Left cardiac atrium (tissue), 4 donors: ENCODE measurements at regions not wholly inside any gene's neighbourhood (a gene's known extent, or its start where the extent isn't known, plus 50 kb on each side); places are given as distances from the start of the nearest gene placed in this dataset.
A peak's percentile ranks its signal among the peaks of the same experiment; 100 is the strongest.

ENCODE experiments used
- ATAC-seq, 2 donors: fragments of 200-7000 bp; cut with Tn5 transposase; one replicate each; pipeline ENCODE4 v1.9.1; 2020; ENCODE audit warnings: mild to moderate bottlenecking in 2 of 2, moderate library complexity in 2 of 2
- DNase-seq: peaks from one replicate; pipeline ENCODE4 v3.0.0-alpha.2; 2020
- intact Hi-C, 2 donors: fragments of 100-400 bp; cut with DNase I; formaldehyde crosslinking; loops; one replicate each; pipeline versions ENCODE4 v1.14.1 to v1.15.1; 2022 to 2023
- donor health status: DM: no; HTN: yes; CAD: no.
- donor health status: DM: no; HTN: yes; CAD: no; lungs with severe emphysema.
- donor health status: DM: yes; HTN: yes; CAD: no.
- donor health status: Dilated cardiomyopathy.

DNA sequence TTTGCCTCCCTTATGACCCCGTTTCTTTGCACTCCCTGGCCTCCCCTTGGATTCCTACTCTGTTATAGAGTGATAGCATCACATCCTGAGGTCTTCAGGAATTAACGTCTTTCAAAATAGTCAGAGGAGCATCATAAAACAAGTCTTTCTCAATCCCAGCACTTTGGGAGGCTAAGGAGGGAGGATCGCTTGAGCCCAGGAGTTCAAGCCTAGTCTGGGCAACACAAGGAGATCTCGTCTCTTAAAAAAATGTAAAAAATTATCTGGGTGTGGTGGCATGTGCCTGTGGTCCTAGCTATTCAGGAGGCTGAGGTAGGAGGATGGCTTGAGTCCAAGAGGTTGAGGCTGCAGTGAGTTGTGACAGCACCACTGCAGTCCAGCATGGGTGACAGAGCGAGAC is 68.7 kb upstream of the AMPD3 start:
- DNase-seq (no peak), ATAC-seq (no peak)
- intact Hi-C loops = no loop called here

DNA sequence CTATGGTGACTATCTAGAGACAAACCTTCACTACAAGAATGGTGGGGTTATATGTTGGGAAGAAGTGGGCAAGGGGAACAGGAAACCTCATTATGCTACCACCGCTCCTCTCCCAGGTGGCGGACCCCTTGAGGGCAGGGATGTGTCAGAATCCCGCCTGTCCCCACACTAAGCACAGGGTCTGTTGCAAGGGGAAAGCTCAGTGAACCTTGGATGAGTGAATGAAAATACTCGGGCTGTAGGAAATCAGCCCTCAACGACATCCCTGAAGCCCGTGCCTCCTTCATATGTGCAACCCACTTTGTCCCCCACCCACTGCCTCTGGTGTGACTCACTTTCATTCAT is 68.2 kb upstream of the AMPD3 start:
- ATAC-seq = no peak
- intact Hi-C loops = no loop called here
- DNase-seq = no peak

DNA sequence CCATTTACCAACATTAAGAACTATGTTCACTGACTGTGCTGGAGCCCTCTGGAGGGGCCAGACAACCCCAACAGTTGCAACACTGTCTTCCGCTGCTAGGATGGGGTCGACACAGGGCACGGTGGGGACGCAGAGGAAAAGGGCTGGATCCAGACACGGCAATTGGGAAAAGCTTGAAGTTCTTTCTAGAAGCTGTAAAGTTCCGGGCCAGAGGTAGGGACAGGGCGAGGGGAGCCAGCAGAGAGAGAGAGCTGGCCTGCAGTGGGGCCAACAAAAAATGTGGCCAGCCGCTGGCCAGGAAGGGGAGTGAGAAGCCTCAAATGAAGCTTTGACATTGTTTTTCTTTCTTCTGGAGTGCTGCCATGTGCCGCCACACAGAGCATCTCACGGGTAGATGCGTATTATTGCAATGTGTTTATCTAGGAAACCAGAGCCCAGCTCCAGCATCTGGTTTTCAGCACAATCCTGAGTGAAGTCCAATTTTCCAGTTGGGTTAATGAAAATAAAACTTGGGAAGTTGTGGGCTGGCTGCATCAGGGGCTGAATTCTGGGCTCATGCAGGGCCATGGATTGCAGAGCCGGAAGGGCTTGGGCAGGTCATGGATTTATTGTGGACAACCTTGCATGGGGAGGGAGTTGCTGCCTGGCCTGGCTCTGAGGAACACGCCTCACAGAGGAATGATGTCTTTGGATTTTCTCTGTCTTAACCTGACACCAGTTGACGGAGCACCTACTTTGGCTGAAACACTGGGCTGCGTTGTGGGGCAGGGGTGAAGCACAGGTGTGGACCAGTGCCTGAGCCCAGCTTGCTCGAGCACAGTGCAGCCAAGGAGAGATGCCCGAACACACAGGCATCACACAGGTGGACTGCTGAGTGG is 67.6 kb upstream of the AMPD3 start:
- DNase-seq (peak; percentile 58), ATAC-seq (peak; percentile 58 to 73)
- intact Hi-C loops = no loop called here

DNA sequence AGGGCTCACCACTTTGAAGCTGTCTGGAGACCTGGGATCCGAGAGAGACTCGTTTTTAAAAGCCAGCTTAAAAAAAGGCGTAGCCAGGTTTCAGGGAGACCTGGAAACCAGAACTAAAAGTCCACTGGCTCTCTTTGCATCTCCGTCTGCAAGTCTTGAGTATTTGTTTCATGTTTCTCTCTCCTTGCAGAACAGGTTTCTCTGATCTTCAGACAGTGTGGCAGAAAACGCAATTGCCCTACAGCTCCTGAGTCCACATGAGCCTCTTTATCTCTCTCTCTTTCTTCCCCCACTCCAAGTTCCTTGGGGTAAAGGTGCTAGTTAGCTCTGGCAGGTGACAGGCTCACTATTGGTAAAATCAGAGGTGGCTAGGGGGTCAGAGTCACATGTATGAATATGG is 67.0 kb upstream of the AMPD3 start:
- intact Hi-C loops = no loop called here
- DNase-seq = no peak
- no peak for ATAC-seq

DNA sequence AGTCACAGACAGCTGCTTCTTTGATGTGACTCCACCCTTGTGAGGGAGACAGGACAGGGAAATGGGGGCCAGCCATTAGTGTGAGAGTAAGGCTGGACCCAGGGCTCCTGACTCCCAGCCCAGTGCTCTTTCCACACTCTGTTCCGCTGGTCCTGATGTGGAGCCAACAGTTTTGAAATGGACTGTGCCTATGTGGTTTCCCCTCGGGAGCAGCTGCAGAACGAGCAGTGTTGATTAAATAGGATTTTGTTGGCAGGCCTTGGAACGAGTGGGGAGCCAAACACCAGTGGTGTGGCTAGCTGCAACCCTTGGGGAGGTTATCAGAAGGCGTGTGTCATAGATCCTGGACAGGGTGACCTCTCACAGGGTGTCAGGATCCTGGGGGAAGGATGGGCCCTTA is 66.5 kb upstream of the AMPD3 start:
- ATAC-seq (peak; percentile 33 to 39), DNase-seq (peak; percentile 39)

DNA sequence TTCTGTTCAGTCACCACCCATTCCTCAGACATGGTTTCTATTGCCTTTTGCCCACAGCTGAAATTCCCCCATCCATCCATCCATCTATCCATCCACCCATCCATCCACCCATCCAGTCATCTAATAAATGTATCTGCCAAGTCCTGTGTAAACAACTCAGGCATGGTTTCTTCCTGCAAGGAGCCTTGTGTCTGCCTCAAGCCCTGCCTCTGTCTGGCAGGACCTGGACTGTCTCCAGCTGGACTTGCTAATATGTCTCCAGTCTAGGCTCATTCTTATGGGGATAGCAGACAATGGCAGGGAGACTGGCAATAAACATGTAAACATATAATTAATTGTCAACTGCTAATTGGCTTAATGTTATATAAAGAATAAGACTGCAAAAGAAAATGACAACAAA is 64.7 kb upstream of the AMPD3 start:
- no peak for ATAC-seq
- intact Hi-C loops = no loop called here
- DNase-seq = no peak

More for the DNA sequence above, 66.5 kb upstream of the AMPD3 start:
- intact Hi-C loops = no loop called here

DNA sequence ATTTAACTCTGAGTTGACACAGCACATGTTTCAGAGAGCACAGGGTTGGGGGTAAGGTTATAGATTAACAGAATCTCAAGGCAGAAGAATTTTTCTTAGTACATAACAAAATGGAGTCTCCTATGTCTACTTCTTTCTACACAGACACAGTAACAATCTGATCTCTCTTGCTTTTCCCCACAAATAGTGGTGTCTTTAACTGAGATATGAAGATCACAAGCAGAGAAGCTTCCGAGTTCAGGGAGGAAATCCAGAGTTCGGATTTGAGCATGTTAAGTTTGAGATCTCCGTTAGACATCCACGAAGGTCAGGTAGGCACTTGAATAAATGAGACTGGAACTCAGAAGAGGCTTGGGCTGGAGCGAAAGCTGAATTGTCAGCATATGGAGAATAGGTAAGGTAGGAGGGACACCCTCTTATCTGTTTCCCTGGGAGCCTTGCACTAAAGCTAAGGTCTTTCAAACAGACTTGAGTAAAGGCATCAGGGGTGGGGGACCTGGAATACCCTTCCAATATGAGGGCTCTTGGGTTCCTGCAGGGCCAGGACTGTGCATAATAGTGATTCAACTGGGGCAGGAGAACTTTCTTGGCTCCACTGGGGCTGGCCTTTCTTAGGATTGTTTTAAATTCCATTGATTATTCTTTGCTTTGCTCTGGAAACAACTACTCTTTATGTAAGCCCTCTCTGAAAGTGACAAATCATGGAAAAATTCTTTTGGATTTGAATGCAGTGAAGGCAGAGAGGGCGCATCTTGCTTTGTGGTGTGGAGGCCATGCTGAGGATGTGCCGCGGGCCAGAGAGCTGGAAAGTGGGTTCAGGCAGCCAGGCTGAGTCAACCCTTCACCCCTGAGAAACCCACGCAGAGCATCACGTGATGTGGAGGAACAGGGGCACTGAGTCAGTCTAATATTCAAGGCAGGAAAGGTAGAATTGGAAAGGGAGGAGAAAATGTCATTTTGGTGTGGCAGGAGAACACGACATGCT is 62.7 kb upstream of the AMPD3 start:
- DNase-seq (no peak), ATAC-seq (no peak)
- intact Hi-C loops = no loop called here

DNA sequence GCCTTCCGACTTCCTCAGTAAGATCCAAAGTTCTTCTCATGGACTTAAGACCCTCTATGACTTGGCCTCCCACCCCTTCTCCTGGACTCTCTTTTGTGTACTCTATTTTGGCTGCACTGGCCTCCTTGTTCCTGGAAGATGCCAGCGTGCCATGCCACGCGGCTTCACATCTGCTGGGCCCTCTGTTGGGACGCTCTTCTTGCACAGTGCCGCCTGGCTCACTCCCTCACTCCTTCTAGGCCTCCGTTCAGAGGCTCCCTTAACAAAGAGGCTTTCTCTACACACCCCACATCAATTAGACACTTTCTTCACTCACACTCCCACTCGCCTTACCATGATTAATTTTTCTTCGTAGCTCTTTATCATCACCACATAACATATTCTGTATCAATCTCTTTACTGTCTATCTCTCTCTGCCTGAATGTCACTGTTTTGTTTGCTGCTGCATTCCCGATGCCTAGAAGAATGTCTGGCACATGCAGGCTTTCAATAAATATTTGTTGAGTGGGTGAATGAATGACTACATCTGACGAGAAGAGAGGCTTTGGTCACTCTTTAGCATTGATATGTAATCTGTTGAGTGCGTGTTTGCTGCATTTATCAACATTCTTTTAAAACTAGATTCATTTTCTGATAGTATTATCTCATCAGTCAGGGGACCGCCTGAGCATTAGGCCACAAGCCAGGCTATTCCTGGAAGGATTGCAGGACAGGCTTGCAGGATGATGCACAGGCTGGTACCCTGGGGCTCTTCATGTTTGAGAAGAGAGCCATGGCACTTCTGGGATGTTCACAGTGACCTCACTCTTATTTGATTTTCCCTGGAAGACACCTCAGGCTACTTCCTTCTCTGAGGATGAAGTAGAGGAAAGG is 60.6 kb upstream of the AMPD3 start:
- ATAC-seq = no peak
- intact Hi-C loops = no loop called here
- DNase-seq = no peak

DNA sequence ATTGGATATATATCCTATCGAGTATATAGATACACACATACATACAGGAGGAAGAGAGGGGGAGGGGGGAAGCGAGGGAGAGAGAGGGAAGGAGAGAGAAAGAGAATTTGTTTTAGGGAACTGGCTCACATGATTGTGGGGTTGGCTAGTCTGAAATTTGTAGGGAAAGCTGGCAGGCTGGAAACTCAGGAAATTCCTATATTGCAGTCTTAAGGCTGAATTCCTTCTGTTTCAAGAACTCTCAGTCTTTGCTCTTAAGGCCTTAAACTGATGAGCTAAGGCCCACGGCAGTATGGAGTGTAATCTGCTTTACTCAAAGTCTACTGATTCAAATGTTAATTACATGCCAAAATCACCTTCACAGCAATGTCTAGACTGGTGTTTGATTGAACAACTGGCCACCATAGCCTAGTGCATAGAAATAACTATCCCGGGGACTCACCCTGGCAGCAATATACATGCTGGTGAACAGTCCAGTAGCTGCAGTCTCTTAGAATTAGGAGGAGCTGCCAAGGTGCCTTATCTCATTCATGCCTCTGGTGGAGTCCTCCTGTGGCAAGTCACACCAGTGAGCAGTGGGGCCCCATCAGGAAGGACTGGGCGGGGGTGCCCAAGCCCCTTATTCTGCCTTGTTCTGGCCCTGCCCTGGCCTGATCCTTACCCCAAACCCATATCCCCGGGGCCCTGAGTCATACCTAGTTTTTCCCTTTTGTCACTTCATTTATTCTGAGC is 59.7 kb upstream of the AMPD3 start:
- intact Hi-C loops = no loop called here
- DNase-seq (no peak), ATAC-seq (peak; percentile 44 to 63)

DNA sequence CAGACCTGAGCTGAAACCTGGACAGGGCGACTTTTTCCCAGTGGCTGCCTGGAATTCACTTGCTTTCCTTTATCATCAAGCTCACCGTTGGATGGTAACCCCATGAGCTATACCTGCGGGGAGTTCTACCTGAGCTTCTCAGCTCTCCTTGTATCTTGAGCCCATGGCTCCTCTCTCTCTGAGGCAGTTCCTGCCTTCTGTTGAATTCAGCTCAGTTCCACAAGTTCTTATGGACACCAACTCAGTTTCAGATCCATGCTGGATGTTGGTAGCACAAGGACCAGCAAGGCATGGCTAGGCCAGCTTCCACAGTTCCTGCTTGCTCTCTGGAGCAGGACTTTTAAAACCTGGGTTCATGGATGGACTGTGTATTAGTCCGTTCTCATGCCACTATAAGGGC is 58.3 kb upstream of the AMPD3 start:
- intact Hi-C loops = no loop called here
- ATAC-seq (no peak), DNase-seq (no peak)

DNA sequence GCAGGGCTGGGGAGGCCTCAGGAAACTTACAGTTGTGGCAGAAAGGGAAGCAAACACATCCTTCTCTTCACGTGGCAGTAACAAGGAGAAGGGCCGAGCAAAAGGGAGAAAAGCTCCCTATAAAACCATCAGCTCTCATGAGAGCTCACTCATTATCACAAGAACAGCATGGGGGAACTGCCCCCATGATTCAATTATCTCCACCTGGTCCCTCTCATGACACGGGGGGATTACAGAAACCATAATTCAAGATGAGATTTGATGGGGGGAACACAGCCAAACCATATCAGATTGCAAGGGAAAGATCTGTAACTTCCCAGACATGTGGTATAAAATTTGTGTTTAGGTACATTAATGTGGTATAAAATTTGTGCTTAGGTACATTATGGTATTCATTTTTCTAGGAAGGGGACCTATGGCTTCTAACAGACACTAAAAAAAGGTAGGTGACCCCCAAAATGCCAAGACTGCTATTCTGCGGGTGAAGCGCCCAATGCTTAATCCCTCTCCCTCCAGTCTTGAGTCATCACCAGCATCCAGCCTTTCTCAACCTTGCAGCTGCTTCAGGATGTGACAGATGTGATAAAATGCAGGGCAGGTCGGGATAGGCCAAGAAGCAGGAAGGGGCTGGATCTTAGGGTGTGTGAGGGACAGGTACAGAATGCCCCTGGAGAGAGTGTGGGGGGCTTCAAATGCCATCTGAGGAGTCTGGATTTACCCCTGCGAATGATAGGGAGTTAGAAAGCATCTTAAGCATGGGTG is 57.7 kb upstream of the AMPD3 start:
- DNase-seq = no peak
- intact Hi-C loops = no loop called here
- ATAC-seq = no peak

DNA sequence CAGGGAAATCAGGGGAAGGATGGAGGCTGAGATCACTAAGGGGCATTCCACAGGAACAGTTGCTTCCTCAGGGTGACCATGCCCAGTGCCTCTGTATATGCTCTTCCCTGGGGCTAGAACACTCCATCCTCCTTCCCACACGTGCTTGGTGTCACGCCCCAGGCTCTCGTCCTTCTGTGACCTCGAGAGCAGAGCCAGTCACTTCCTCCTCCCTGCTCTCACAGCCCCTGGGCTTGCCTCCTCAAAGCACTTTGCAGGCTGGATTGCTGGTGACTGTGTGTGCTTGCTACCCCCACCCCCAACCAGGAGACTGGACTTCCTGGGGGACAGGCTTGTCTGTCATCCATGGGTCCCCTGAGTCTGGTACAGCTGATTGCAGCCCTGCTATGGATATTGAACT is 56.5 kb upstream of the AMPD3 start:
- DNase-seq = no peak
- ATAC-seq = peak; percentile 54 to 71
- intact Hi-C loops = no loop called here

DNA sequence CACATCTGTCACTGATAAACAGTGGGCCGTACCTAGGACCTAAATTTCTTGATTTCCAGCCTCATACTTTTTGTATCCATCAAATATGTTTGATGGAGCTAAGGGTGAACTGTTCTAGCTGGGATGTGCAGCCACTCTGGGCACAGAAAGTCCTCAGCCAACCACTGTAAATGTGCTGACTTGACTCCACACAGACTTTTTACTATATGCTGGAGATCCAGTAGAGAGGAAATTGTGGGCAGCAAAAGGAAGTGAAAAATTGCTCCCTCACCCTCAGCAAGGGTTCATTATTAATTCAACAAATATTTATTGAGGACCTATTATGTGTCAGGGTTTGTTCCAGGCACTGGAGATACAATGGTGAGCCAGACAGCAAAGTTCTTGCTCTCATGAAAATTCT is 54.2 kb upstream of the AMPD3 start:
- intact Hi-C loops = loop anchor here in 1 of 2 donors (10.0 kb wide), 1 partner anchor 254 kb away; no protein-coding TSS in a partner anchor
- ATAC-seq = peak in 1 of 2 donors; percentile 46
- no peak for DNase-seq

DNA sequence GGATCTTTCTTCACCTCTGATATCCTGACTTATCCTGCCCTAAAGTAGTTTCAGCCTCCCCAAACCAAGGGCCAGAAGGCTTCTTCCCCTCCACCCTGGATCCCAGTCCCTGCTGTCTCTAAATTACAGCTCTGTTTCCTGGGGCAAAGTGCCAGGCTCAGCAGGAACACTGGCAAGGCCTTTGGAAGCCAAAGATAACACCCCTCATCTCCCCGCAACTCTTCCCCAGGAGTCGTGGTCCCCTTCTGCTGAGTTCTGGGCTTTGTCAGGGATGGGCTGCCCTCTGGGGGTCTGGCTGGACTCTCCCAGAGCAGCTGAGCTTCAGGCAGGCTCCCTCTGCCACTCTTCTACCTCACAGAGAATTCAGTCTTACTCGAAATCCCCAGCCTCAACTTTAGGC is 53.8 kb upstream of the AMPD3 start:
- intact Hi-C loops = loop anchor here in 1 of 2 donors (10.0 kb wide), 1 partner anchor 254 kb away; no protein-coding TSS in a partner anchor
- ATAC-seq = peak; percentile 11 to 17
- DNase-seq = peak; percentile 33

DNA sequence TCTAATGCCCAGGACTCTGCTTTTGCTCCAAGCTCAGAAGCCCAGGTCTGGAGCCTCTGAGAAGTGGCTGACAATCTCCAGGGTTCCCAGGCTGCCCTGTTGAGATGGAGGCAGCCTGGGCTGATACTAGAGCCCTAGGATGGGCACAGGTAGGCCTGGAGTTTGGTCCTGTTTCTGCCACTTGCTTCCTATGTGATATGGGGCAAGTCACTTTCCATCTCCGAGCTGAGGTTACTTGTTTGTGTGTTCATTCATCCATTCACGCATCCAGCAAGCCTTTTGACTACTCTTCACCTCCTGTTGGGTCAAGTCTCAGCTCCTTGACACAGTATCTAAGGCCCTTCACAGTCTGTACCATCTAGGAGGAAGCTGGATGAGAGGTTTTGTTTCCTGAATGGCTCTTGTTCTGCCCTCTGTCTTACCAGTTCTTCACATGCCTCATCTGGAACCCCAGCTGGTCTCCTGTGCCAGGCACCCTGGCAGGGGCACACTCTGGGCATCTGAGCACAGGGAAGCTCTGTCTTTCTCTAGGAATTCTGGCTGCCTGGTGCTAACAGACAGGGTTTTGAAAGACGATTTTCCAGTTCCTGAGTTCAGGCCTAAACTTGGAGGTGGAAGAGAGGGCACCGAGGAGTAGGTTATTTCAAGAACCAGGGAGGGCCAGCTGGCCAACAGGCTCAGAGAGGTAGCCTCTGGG is 53.2 kb upstream of the AMPD3 start:
- no peak for DNase-seq
- intact Hi-C loops = loop anchor here in 1 of 2 donors (2.0 to 10.0 kb wide), 2 partner anchors 253 to 335 kb away; no protein-coding TSS in a partner anchor
- no peak for ATAC-seq
